ENCODE measurements at regions not wholly inside any gene's neighbourhood (a gene's known extent, or its start where the extent isn't known, plus 50 kb on each side); places are given as distances from the start of the nearest gene placed in this dataset.

DNA sequence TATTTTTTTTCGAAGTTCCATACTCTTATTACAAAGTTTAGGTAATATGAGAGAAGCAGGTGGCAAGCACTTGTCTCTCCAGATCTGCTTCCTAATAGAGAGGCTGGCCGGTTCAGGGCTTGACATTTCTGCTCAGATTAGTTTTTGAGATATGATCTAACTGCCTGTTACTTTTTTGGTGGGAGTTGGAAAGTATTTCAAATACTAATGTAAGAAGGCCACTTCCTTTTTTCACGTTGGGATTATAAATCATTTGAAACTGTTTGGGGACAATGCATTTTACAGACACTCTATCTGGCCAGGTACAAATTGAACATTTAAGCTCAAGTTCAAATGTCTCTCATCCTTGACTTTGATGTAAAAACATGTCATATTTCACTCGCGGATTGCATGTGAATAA is 222.1 kb upstream of the SULF2 start:
- TF ChIP-seq, protein P1, sequence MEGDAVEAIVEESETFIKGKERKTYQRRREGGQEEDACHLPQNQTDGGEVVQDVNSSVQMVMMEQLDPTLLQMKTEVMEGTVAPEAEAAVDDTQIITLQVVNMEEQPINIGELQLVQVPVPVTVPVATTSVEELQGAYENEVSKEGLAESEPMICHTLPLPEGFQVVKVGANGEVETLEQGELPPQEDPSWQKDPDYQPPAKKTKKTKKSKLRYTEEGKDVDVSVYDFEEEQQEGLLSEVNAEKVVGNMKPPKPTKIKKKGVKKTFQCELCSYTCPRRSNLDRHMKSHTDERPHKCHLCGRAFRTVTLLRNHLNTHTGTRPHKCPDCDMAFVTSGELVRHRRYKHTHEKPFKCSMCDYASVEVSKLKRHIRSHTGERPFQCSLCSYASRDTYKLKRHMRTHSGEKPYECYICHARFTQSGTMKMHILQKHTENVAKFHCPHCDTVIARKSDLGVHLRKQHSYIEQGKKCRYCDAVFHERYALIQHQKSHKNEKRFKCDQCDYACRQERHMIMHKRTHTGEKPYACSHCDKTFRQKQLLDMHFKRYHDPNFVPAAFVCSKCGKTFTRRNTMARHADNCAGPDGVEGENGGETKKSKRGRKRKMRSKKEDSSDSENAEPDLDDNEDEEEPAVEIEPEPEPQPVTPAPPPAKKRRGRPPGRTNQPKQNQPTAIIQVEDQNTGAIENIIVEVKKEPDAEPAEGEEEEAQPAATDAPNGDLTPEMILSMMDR (IDR thresholded peaks at IDR 0.05; ENCODE audit: borderline replicate concordance, extremely low read depth, low read length, poor library complexity, severe bottlenecking), result no peak
- no peak for TF ChIP-seq EZH2 (IDR thresholded peaks at IDR 0.05; ENCODE audit: borderline replicate concordance, low read depth, low read length, severe bottlenecking)
